Endothelial cell of umbilical vein (primary cell): ENCODE measurements at regions not wholly inside any gene's neighbourhood (a gene's known extent, or its start where the extent isn't known, plus 50 kb on each side); places are given as distances from the start of the nearest gene placed in this dataset.

Experiments used
- BruUV-seq: library from RNA; stranded (reverse); fragments of 400-500 nt; replicated peaks from 2 replicates; lab custom pipeline; 2021; lab: Mats Ljungman, UMichigan
- CTCF ChIA-PET: fragments of 300-600, 350-600 bp; sonication (Branson Sonifier 250); formaldehyde crosslinking; loops from one replicate; lab custom pipeline; 2021; ENCODE audit warnings: antibody characterized with exemption, inconsistent platforms; lab: Charles Lee
- POLR2A ChIA-PET: fragments of 300-600, 350-600 bp; sonication (Branson Sonifier 250); formaldehyde crosslinking; loops from one replicate; lab custom pipeline; 2021; ENCODE audit warnings: antibody characterized with exemption, inconsistent platforms; lab: Charles Lee
- DNase-seq: peaks from one replicate; pipeline ENCODE4 v3.0.0-alpha.2; 2011; ENCODE audit warnings: low read depth, low spot score
- FAIRE-seq: peaks from 2 replicates; lab custom pipeline; 2011; peaks lifted over from hg19 to GRCh38; lab: Jason Lieb, UNC
- H2AFZ ChIP-seq: 2 replicates; pipeline ENCODE4 v1.6.0; 2012; ENCODE audit warnings: low read depth, low read length, control low read depth, inconsistent platforms
- H3K27ac ChIP-seq: 2 replicates; pipeline ENCODE4 v1.5.1; 2011; ENCODE audit warnings: low read depth, mild to moderate bottlenecking, control low read depth, low read length, moderate library complexity; ENCODE audit not compliant: insufficient read depth
- H3K27me3 ChIP-seq, 2 experiments: 2 replicates each; pipeline versions ENCODE4 v1.6.0 to v1.6.1; 2011; ENCODE audit warnings: low read length in 2 of 2, mixed read lengths in 1 of 2; ENCODE audit not compliant: control insufficient read depth in 2 of 2, insufficient read depth in 2 of 2
- H3K36me3 ChIP-seq, 2 experiments: 2 replicates in 1 of 2; 3 replicates in 1 of 2; pipeline ENCODE4 v1.5.1; 2011; ENCODE audit warnings: low read length in 2 of 2, mild to moderate bottlenecking in 1 of 2, moderate library complexity in 1 of 2; ENCODE audit not compliant: control insufficient read depth in 2 of 2, insufficient read depth in 2 of 2; ENCODE audit errors: extremely low read depth in 1 of 2
- H3K4me1 ChIP-seq: 3 replicates; pipeline ENCODE4 v1.5.1; 2011; ENCODE audit warnings: mild to moderate bottlenecking, low read length; ENCODE audit not compliant: control insufficient read depth, insufficient read depth; ENCODE audit errors: extremely low read depth
- H3K4me2 ChIP-seq: 2 replicates; pipeline ENCODE4 v1.6.1; 2011; ENCODE audit warnings: low read length, control low read depth, mixed read lengths; ENCODE audit not compliant: insufficient read depth
- H3K4me3 ChIP-seq, 3 experiments: fragments of 200-600 bp in 1 of 3; sonication (generic), shearing (Covaris generic) in 1 of 3; replicated peaks in 1 of 3; 2 replicates each; pipeline ENCODE4 v1.5.1; 2011 to 2016; ENCODE audit warnings: control low read depth in 3 of 3, low read length in 3 of 3, mild to moderate bottlenecking in 2 of 3, inconsistent platforms in 1 of 3, low read depth in 1 of 3, moderate library complexity in 1 of 3; ENCODE audit not compliant: insufficient read depth in 1 of 3
- H3K79me2 ChIP-seq: 2 replicates; pipeline ENCODE4 v1.6.0; 2012; ENCODE audit warnings: low read length, inconsistent platforms; ENCODE audit not compliant: control insufficient read depth, insufficient read depth
- H3K9ac ChIP-seq: replicated peaks from 2 replicates; pipeline ENCODE3; 2011; ENCODE audit warnings: low read length, control low read depth; ENCODE audit not compliant: insufficient read depth; ENCODE audit errors: extremely low read depth
- H3K9me1 ChIP-seq: replicated peaks from 3 replicates; pipeline ENCODE4 v1.6.0; 2011; ENCODE audit warnings: mild to moderate bottlenecking, low read length; ENCODE audit not compliant: control insufficient read depth, insufficient read depth; ENCODE audit errors: extremely low read depth
- H3K9me3 ChIP-seq: replicated peaks from 2 replicates; pipeline ENCODE4 v1.5.1; 2012; ENCODE audit warnings: low read length, inconsistent platforms; ENCODE audit not compliant: control insufficient read depth, insufficient read depth
- H4K20me1 ChIP-seq: replicated peaks from 2 replicates; pipeline ENCODE3; 2011; ENCODE audit warnings: mild to moderate bottlenecking, low read length; ENCODE audit not compliant: control insufficient read depth, insufficient read depth; ENCODE audit errors: extremely low read depth
- EZH2 ChIP-seq: IDR thresholded peaks from 2 replicates; pipeline ENCODE4 v1.6.1; 2012; ENCODE audit warnings: borderline replicate concordance, low read depth, mild to moderate bottlenecking, moderate library complexity, low read length, inconsistent platforms; ENCODE audit not compliant: severe bottlenecking
- FOS ChIP-seq: IDR thresholded peaks from 2 replicates; pipeline ENCODE4 v1.6.1; 2011; ENCODE audit warnings: mild to moderate bottlenecking, low read length, moderate library complexity, borderline replicate concordance; ENCODE audit not compliant: insufficient read depth
- GATA2 ChIP-seq: IDR thresholded peaks from 2 replicates; pipeline ENCODE4 v1.7.0; 2011; ENCODE audit warnings: low read depth, mild to moderate bottlenecking, moderate library complexity, mixed read lengths, low read length; ENCODE audit not compliant: insufficient read length, insufficient read depth
- JUN ChIP-seq: IDR thresholded peaks from 2 replicates; pipeline ENCODE4 v1.6.1; 2011; ENCODE audit warnings: borderline replicate concordance, low read depth; ENCODE audit not compliant: insufficient read length, insufficient read depth
- MYC ChIP-seq: IDR thresholded peaks from one replicate; pipeline ENCODE4 v1.6.1; 2011; ENCODE audit warnings: mild to moderate bottlenecking, low read depth, low read length
- POLR2A ChIP-seq: IDR thresholded peaks from 2 replicates; pipeline ENCODE4 v1.6.1; 2012; ENCODE audit warnings: low read depth, mild to moderate bottlenecking, control low read depth, low read length
- POLR2AphosphoS5 ChIP-seq: IDR thresholded peaks from 2 replicates; pipeline ENCODE4 v1.6.1; 2012; ENCODE audit warnings: low read depth, mild to moderate bottlenecking, control low read depth, low read length, moderate library complexity; ENCODE audit not compliant: insufficient read depth
- dilution Hi-C: fragments of 300-500 bp; cut with MboI; formaldehyde crosslinking; loops from one replicate; pipeline ENCODE4 v1.15.0; 2019; ENCODE audit warnings: low sequenced_read_pairs; ENCODE audit not compliant: extremely low pct_ligation_motif_present
- intact Hi-C: fragments of 100-400 bp; cut with micrococcal nuclease; formaldehyde crosslinking; loops from one replicate; pipeline ENCODE4 v1.10.0; 2022
- TF ChIP-seq, protein P1 (sequence below): IDR thresholded peaks from 2 replicates; pipeline ENCODE4 v1.6.1; 2011; ENCODE audit not compliant: insufficient read depth, insufficient read length
- TF ChIP-seq, protein P2 (sequence below), 2 donors: IDR thresholded peaks; 1 replicate in 1 of 2; 2 replicates in 1 of 2; pipeline ENCODE4 v1.5.1; 2011; ENCODE audit warnings: low read length in 2 of 2, mild to moderate bottlenecking in 2 of 2, moderate library complexity in 2 of 2, control low read depth in 1 of 2, inconsistent platforms in 1 of 2, low read depth in 1 of 2; ENCODE audit not compliant: insufficient read depth in 1 of 2; ENCODE audit errors: extremely low read depth in 1 of 2

DNA sequence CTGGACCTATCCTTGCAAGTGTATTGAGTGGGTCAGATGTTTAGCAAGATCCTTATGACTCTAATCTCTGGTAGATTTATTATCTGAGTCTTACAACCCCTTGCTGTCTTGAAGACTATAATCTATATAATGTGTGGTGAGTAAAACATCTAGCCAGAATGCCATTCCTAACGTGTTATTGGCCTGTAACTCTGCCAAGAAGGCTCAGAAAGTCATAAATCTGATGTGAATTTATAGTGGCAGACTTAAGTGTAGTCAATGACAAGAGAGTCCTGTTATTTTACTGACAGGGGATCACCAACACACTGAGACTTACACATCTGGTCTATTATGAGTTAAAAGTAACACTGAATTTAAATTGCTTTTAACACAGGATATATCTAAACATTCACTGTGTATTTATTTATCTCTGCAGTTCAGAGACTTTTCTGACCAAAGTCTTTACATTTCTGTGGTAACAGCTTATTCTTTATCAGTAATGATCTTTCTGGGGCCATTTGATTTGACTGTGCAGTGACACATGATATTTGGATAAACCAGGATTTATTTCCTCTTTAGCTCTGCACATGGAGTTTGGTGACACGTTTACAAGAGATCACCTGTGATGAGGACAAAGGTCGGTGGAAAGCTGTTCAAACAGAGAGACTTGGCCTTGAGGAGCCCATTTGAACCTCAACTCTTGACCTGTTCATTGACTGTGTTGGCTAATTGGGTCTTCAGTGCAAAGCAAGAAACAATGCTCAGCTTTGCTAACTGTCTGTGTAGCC, 415.8 kb downstream of the STIM2 start:
- no peaks in the 10 kb centered on the region for H3K36me3 ChIP-seq
- no peak overlapping the region for H3K27ac ChIP-seq
- intact Hi-C loops (no loop called here), dilution Hi-C loops (no loop called here)
- H3K79me2 ChIP-seq, result no peaks in the 10 kb centered on the region
- no peak overlapping the region for H3K4me3 ChIP-seq
- H3K9me3 ChIP-seq, result no peaks in the 10 kb centered on the region
- no peak overlapping the region for H2AFZ ChIP-seq
- H3K9me1 ChIP-seq, result no peaks in the 10 kb centered on the region
- no TSS peak for BruUV-seq
- FAIRE-seq (no peak), DNase-seq (no peak)
- no peak overlapping the region for H3K9ac ChIP-seq
- no peak overlapping the region for H3K4me2 ChIP-seq
- TF ChIP-seq, protein P1, sequence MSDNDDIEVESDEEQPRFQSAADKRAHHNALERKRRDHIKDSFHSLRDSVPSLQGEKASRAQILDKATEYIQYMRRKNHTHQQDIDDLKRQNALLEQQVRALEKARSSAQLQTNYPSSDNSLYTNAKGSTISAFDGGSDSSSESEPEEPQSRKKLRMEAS, result no peak
- TF ChIP-seq, protein P2, sequence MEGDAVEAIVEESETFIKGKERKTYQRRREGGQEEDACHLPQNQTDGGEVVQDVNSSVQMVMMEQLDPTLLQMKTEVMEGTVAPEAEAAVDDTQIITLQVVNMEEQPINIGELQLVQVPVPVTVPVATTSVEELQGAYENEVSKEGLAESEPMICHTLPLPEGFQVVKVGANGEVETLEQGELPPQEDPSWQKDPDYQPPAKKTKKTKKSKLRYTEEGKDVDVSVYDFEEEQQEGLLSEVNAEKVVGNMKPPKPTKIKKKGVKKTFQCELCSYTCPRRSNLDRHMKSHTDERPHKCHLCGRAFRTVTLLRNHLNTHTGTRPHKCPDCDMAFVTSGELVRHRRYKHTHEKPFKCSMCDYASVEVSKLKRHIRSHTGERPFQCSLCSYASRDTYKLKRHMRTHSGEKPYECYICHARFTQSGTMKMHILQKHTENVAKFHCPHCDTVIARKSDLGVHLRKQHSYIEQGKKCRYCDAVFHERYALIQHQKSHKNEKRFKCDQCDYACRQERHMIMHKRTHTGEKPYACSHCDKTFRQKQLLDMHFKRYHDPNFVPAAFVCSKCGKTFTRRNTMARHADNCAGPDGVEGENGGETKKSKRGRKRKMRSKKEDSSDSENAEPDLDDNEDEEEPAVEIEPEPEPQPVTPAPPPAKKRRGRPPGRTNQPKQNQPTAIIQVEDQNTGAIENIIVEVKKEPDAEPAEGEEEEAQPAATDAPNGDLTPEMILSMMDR (IDR thresholded peaks at IDR 0.05; ENCODE audit: extremely low read depth in 1 of 2, insufficient read depth in 1 of 2, low read depth in 1 of 2, low read length in 2 of 2), result no peak
- TF ChIP-seq GATA2 (no peak), JUN (no peak), MYC (no peak), EZH2 (no peak), FOS (no peak), POLR2A (no peak), POLR2AphosphoS5 (no peak)
- CTCF ChIA-PET, result no interaction called here
- POLR2A ChIA-PET, result no interaction called here
- H3K27me3 ChIP-seq, result no peaks in the 10 kb centered on the region
- H3K4me1 ChIP-seq, result no peaks in the 10 kb centered on the region
- no peaks in the 10 kb centered on the region for H4K20me1 ChIP-seq
